DOHH2 (cell line): ENCODE measurements at regions not wholly inside any gene's neighbourhood (a gene's known extent, or its start where the extent isn't known, plus 50 kb on each side); places are given as distances from the start of the nearest gene placed in this dataset.

Source experiments
- H3F3A ChIP-seq: fragments of 200-600 bp; sonication (generic), shearing (Covaris generic); 2 replicates; pipeline ENCODE4 v1.6.0; 2016; ENCODE audit warnings: antibody characterized with exemption, mild to moderate bottlenecking; ENCODE audit not compliant: control insufficient read depth, insufficient read depth
- H3K27ac ChIP-seq: fragments of 200-600 bp; sonication (generic); 2 replicates; pipeline ENCODE4 v1.5.1; 2014; ENCODE audit warnings: low read depth, mild to moderate bottlenecking, low read length, moderate library complexity
- H3K27me3 ChIP-seq: fragments of 200-600 bp; sonication (generic); 2 replicates; pipeline ENCODE4 v1.6.1; 2014; ENCODE audit warnings: mild to moderate bottlenecking, low read length, mixed read lengths; ENCODE audit not compliant: control insufficient read depth
- H3K36me3 ChIP-seq: fragments of 200-600 bp; sonication (generic); 2 replicates; pipeline ENCODE4 v1.6.1; 2014; ENCODE audit warnings: mild to moderate bottlenecking, low read length, moderate library complexity, mixed read lengths; ENCODE audit not compliant: control insufficient read depth
- H3K4me1 ChIP-seq: fragments of 200-600 bp; sonication (generic); 2 replicates; pipeline ENCODE4 v1.6.1; 2014; ENCODE audit warnings: mild to moderate bottlenecking, low read length, mixed read lengths; ENCODE audit not compliant: control insufficient read depth
- H3K4me2 ChIP-seq: fragments of 200-600 bp; sonication (generic); 2 replicates; pipeline ENCODE4 v1.6.0; 2014; ENCODE audit warnings: mild to moderate bottlenecking, low read length, moderate library complexity
- H3K4me3 ChIP-seq: fragments of 200-600 bp; sonication (generic); 2 replicates; pipeline ENCODE4 v1.5.1; 2014; ENCODE audit warnings: mild to moderate bottlenecking, low read length, mixed read lengths
- H3K79me2 ChIP-seq: fragments of 200-600 bp; sonication (generic); 2 replicates; pipeline ENCODE4 v1.6.1; 2014; ENCODE audit warnings: mild to moderate bottlenecking, low read length, mixed read lengths; ENCODE audit not compliant: control insufficient read depth
- H3K9me2 ChIP-seq: fragments of 200-600 bp; sonication (generic); replicated peaks from 2 replicates; pipeline ENCODE4 v1.6.1; 2014; ENCODE audit warnings: mild to moderate bottlenecking, low read length, mixed read lengths; ENCODE audit not compliant: control insufficient read depth
- H3K9me3 ChIP-seq: fragments of 200-600 bp; sonication (generic); 2 replicates; pipeline ENCODE4 v1.6.1; 2014; ENCODE audit warnings: antibody characterized with exemption, low read length, mixed read lengths; ENCODE audit not compliant: control insufficient read depth, insufficient read depth
- H4K20me1 ChIP-seq: fragments of 200-600 bp; sonication (generic); 2 replicates; pipeline ENCODE4 v1.6.0; 2014; ENCODE audit warnings: low read depth, mild to moderate bottlenecking, antibody characterized with exemption, low read length, moderate library complexity; ENCODE audit not compliant: control insufficient read depth, insufficient read depth
- CTCF ChIP-seq: fragments of 200-600 bp; sonication (generic); IDR thresholded peaks from one replicate; pipeline ENCODE4 v1.5.1; 2014; ENCODE audit warnings: antibody characterized with exemption, mild to moderate bottlenecking, low read depth, low read length; ENCODE audit not compliant: poor library complexity, severe bottlenecking
- EZH2phosphoT487 ChIP-seq: fragments of 200-600 bp; sonication (generic); IDR thresholded peaks from 2 replicates; pipeline ENCODE4 v1.6.1; 2017; ENCODE audit warnings: borderline replicate concordance, mild to moderate bottlenecking, antibody characterized with exemption, low read length, moderate library complexity, mixed read lengths

DNA sequence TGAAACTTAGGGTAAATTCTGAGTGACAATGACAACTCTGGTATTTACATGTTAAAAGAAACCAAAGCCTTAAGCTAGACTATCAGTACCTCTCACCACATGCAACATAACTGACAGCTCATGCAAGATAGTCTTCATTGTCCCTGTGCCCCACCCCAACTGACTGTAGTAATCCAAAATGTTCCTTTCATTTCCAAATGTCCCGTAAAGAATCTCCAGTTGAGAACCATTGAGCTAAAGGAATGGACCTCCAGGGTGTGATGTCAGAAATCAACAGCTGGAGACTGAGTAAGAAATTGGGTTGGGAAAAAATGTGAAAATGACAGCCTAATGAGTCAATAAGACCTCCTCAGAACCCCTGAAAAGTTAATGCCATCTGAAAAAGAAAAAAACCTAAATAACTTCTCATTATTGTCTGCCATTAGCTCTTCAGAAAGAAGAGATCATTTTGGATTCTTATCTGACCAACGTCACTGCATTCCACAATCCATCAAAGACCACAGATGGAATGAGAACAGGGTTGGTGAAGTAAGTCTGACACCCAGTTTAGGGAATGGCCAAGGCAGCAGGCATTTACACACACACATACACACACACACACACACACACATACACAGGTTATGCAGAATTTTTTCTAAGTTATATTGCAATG is 51.7 kb upstream of the ACVR2A start:
- H3K36me3 ChIP-seq, result no peaks in the 10 kb centered on the region
- no peaks in the 10 kb centered on the region for H3F3A ChIP-seq
- no peaks in the 10 kb centered on the region; the same call in 1 of the 2 replicates for H3K9me2 ChIP-seq
- H3K27ac ChIP-seq, result no peak overlapping the region
- H4K20me1 ChIP-seq, result no peaks in the 10 kb centered on the region
- H3K4me2 ChIP-seq, result no peak overlapping the region
- H3K4me1 ChIP-seq, result no peaks in the 10 kb centered on the region
- no peaks in the 10 kb centered on the region for H3K27me3 ChIP-seq
- H3K79me2 ChIP-seq, result no peaks in the 10 kb centered on the region
- H3K9me3 ChIP-seq, result no peaks in the 10 kb centered on the region
- H3K4me3 ChIP-seq, result no peak overlapping the region
- TF ChIP-seq CTCF (no peak), EZH2phosphoT487 (no peak)

DNA sequence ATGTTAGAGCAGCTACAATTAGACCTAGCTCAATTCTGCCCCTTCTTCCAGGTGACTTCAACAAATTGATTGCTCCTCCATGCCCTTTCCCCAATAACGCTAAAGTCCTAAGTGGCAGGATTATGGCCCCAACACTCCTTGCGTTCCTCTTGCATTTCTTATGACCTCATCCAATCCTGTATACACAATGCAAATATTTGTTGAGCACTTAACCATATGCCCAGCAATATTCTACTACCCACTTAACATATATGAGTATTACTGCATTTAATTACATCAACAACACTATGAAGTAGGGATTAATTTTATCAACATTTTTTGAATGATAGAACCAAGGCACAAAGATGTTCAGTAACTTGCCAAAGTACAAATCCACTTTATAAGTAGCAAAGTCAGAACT is 54.2 kb upstream of the ACVR2A start:
- Histone ChIP-seq H3F3A (no peaks in the 10 kb centered on the region), H3K79me2 (no peaks in the 10 kb centered on the region), H3K36me3 (no peaks in the 10 kb centered on the region), H3K27me3 (no peaks in the 10 kb centered on the region), H3K4me1 (no peaks in the 10 kb centered on the region), H3K9me3 (no peaks in the 10 kb centered on the region), H3K9me2 (no peaks in the 10 kb centered on the region), H3K4me3 (no peak overlapping the region), H4K20me1 (no peaks in the 10 kb centered on the region), H3K27ac (no peak overlapping the region), H3K4me2 (no peak overlapping the region)
- TF ChIP-seq CTCF (no peak), EZH2phosphoT487 (no peak)

DNA sequence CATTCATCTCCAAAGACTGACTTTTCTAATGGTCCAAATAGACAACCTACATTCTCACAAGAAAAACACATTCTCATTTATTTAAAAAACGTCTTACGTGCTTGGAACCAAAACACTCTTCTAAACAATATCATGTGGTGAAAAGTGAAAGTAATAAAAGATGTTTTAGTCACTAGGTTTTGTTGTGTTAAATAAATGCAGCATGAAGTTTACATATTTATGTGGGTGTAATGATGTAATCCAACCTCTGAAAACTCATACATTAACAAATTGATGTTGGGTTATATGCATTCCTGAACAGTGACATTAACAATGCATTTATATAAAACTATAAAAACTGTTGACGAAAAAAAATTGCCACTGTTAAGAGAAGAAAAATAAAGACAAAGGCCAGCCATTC is 55.1 kb upstream of the ACVR2A start:
- no peaks in the 10 kb centered on the region for H3K4me1 ChIP-seq
- H3F3A ChIP-seq, result no peaks in the 10 kb centered on the region
- H3K9me2 ChIP-seq, result no peaks in the 10 kb centered on the region
- H3K4me2 ChIP-seq, result no peak overlapping the region
- H3K4me3 ChIP-seq, result no peak overlapping the region
- no peak for TF ChIP-seq CTCF
- no peaks in the 10 kb centered on the region for H3K36me3 ChIP-seq
- no peaks in the 10 kb centered on the region for H3K79me2 ChIP-seq
- no peak overlapping the region for H3K27ac ChIP-seq
- no peaks in the 10 kb centered on the region for H4K20me1 ChIP-seq
- H3K9me3 ChIP-seq, result no peaks in the 10 kb centered on the region
- H3K27me3 ChIP-seq, result no peaks in the 10 kb centered on the region

GRCh38 chr2:147789287-147789686 is 55.5 kb upstream of the ACVR2A start:
- H3K4me2 ChIP-seq, result no peak overlapping the region
- no peaks in the 10 kb centered on the region for H4K20me1 ChIP-seq
- no peaks in the 10 kb centered on the region for H3F3A ChIP-seq
- H3K79me2 ChIP-seq, result no peaks in the 10 kb centered on the region
- H3K9me2 ChIP-seq, result no peaks in the 10 kb centered on the region
- no peak for TF ChIP-seq EZH2phosphoT487
- H3K36me3 ChIP-seq, result no peaks in the 10 kb centered on the region
- H3K27me3 ChIP-seq, result no peaks in the 10 kb centered on the region
- H3K4me3 ChIP-seq, result no peak overlapping the region
- no peaks in the 10 kb centered on the region for H3K9me3 ChIP-seq
- H3K27ac ChIP-seq, result no peak overlapping the region
- H3K4me1 ChIP-seq, result no peaks in the 10 kb centered on the region
